Tibial artery (tissue), 4 donors: ENCODE measurements at regions not wholly inside any gene's neighbourhood (a gene's known extent, or its start where the extent isn't known, plus 50 kb on each side); places are given as distances from the start of the nearest gene placed in this dataset.

Source experiments
- DNase-seq, 2 donors: peaks; one replicate each; pipeline ENCODE4 v3.0.0-alpha.2; 2019
- H3K27ac ChIP-seq, 2 donors: fragments of 200-600 bp; sonication (generic) in 1 of 2; 1 replicate in 1 of 2; 2 replicates in 1 of 2; pipeline ENCODE4 v1.5.1; 2018 to 2019; ENCODE audit warnings: mild to moderate bottlenecking in 1 of 2
- H3K27me3 ChIP-seq, 2 donors: fragments of 200-600 bp; sonication (generic) in 1 of 2; one replicate each; pipeline versions ENCODE4 v1.5.1 to v1.6.0; 2016 to 2019
- H3K36me3 ChIP-seq, 3 donors: fragments of 200-600 bp; sonication (generic) in 2 of 3; one replicate each; pipeline ENCODE4 v1.5.1; 2016 to 2019; ENCODE audit warnings: mild to moderate bottlenecking in 2 of 3
- H3K4me1 ChIP-seq, 4 donors: fragments of 200-600 bp; sonication (generic) in 2 of 4; 1 replicate in 3 of 4; 2 replicates in 1 of 4; pipeline ENCODE4 v1.5.1; 2016 to 2019
- H3K4me3 ChIP-seq, 2 donors: fragments of 200-600 bp; sonication (generic) in 1 of 2; 1 replicate in 1 of 2; 2 replicates in 1 of 2; pipeline ENCODE4 v1.5.1; 2018 to 2019; ENCODE audit warnings: mild to moderate bottlenecking in 2 of 2
- H3K9me3 ChIP-seq, 3 donors: fragments of 200-600 bp; sonication (generic) in 1 of 3; one replicate each; pipeline ENCODE4 v1.5.1; 2016 to 2019
- intact Hi-C: fragments of 100-400 bp; cut with DNase I; formaldehyde crosslinking; loops from one replicate; pipeline ENCODE4 v1.15.0; 2023; ENCODE audit warnings: low total_unique reads
- TF ChIP-seq, protein P1 (sequence below), 2 experiments: fragments of 200-600 bp in 1 of 2; fragments of 450-650 bp in 1 of 2; IDR thresholded peaks; one replicate each; pipeline ENCODE4 v1.5.1; 2017 to 2019; ENCODE audit warnings: antibody characterized with exemption in 2 of 2, mild to moderate bottlenecking in 1 of 2, moderate library complexity in 1 of 2

DNA sequence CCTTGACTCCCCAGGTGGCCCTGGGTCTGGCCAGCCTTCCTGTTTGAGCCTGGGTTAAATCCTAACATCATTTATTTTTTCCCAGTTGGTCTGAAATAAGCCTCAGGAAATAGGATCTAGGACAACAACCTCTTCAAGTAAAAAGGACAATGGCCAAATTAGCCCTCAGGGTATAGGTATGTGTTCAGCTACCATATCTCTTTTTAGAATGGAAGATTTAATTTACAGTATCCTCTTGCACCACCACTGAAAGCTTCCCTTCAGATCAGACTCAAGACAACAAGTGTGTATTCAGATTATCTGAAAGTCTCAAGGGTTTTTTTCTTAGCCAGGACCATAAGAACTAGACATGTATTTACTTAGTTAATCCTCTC, 61.6 kb upstream of the CXCR4 start:
- Histone ChIP-seq H3K9me3 (no peaks in the 10 kb centered on the region), H3K27ac (no peak overlapping the region), H3K27me3 (no peaks in the 10 kb centered on the region), H3K4me1 (no peaks in the 10 kb centered on the region), H3K36me3 (no peaks in the 10 kb centered on the region), H3K4me3 (no peak overlapping the region)
- TF ChIP-seq, protein P1, sequence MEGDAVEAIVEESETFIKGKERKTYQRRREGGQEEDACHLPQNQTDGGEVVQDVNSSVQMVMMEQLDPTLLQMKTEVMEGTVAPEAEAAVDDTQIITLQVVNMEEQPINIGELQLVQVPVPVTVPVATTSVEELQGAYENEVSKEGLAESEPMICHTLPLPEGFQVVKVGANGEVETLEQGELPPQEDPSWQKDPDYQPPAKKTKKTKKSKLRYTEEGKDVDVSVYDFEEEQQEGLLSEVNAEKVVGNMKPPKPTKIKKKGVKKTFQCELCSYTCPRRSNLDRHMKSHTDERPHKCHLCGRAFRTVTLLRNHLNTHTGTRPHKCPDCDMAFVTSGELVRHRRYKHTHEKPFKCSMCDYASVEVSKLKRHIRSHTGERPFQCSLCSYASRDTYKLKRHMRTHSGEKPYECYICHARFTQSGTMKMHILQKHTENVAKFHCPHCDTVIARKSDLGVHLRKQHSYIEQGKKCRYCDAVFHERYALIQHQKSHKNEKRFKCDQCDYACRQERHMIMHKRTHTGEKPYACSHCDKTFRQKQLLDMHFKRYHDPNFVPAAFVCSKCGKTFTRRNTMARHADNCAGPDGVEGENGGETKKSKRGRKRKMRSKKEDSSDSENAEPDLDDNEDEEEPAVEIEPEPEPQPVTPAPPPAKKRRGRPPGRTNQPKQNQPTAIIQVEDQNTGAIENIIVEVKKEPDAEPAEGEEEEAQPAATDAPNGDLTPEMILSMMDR (IDR thresholded peaks at IDR 0.05): no peak
- no peak for DNase-seq
- intact Hi-C loops: no loop called here

DNA sequence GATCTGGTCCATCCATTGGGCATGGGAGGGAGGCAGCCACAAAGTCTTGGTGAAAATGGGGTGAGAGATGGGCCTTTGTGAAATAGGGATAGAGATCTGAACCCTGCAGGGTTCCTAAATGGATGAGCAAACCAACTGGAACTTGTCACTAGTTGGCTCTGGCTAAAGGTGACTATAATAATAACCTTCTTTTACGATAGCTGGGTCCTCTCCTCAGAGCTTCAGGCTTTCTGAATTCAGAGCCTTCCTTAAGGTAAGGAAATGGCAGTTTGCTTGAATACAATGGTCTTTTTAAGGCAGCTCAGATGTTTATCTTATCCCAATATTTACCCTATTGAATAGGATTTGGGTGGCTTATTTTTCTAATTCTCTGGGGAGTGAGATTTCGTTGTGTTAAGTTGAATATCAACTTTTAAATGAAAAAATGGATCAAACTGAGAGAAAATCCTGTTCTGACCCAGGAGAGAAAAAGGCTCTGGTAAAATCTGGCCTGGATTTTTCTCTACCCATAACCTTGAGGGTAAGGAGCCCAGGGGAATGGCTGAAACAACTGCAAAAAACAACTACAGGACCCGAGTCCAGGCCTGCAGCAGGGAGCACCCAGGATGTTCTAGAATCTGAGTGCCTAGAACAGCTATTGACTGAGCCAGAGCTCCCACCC, 61.1 kb upstream of the CXCR4 start:
- DNase-seq: no peak
- TF ChIP-seq, protein P1 (IDR thresholded peaks at IDR 0.05): no peak
- intact Hi-C loops: no loop called here
- Histone ChIP-seq H3K9me3 (no peaks in the 10 kb centered on the region), H3K36me3 (no peaks in the 10 kb centered on the region), H3K27ac (no peak overlapping the region), H3K27me3 (no peaks in the 10 kb centered on the region), H3K4me3 (no peak overlapping the region), H3K4me1 (no peaks in the 10 kb centered on the region)

DNA sequence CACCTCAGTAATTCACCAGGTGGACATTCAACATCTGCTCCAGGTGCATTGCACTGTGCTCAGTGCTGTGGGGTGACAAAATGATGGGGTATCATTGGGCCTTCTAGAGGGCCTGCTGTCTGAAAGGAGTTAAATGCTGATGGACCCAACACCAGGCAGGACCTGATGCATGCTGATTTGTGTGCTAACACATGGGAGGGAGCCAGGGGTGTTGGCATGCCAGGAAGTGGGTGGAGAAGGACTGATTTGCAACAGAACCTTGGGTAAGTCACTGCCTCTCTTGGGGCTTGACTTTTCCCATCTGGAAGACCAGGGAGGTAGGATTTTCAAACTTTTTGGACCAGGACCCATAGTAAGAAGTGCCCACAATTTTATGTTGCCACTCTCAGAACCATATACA, 57.9 kb upstream of the CXCR4 start:
- no peak overlapping the region for H3K4me3 ChIP-seq
- DNase-seq: no peak
- H3K27ac ChIP-seq: no peak overlapping the region
- no peaks in the 10 kb centered on the region for H3K36me3 ChIP-seq
- TF ChIP-seq, protein P1 (IDR thresholded peaks at IDR 0.05): no peak
- H3K4me1 ChIP-seq: no peaks in the 10 kb centered on the region
- intact Hi-C loops: no loop called here
- H3K27me3 ChIP-seq: no peaks in the 10 kb centered on the region
- no peaks in the 10 kb centered on the region for H3K9me3 ChIP-seq

DNA sequence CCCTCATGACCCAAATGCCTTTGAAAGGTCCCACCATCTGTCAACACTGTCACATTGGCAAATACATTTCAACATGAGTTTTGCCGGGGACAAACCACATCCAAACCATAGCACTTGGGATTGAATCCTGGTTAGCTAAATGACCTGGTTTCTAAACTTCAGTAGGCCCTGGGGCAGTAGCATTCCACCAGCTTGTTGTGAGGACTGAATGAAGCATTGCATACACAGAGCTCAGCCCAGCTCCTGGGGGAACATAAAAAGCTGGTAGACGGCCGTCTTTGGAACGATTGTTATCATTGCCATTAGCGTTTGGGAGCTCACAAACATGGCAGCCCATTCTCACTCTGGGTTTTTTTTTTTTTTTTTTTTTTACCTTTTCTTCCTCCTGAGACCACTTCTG, 57.5 kb upstream of the CXCR4 start:
- TF ChIP-seq, protein P1 (IDR thresholded peaks at IDR 0.05): no peak
- no peaks in the 10 kb centered on the region for H3K27me3 ChIP-seq
- intact Hi-C loops: no loop called here
- no peak overlapping the region for H3K4me3 ChIP-seq
- H3K9me3 ChIP-seq: no peaks in the 10 kb centered on the region
- H3K36me3 ChIP-seq: no peaks in the 10 kb centered on the region
- no peak overlapping the region for H3K27ac ChIP-seq
- no peaks in the 10 kb centered on the region for H3K4me1 ChIP-seq
- no peak for DNase-seq

DNA sequence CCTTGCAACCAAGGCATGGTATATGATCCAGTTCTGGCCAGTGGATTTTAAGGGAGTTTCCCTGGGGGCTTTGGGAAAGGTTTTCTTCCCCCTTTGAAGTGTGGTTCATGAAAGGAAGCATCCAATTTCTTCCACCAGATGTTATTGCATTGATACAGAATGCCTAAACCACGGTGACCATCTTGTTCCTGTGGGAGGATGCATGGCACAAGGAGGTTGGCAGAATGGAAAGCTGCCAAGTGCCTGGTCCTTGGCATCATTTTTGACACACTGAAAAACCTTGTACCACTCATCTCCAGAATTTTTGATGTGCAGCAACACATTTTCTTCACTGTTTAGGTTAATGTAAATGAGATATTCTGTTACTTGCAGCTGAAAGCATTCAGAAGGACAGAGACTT, 55.2 kb upstream of the CXCR4 start:
- H3K36me3 ChIP-seq: no peaks in the 10 kb centered on the region
- intact Hi-C loops: no loop called here
- H3K9me3 ChIP-seq: no peaks in the 10 kb centered on the region
- no peak overlapping the region for H3K4me3 ChIP-seq
- DNase-seq: no peak
- H3K27ac ChIP-seq: no peak overlapping the region
- no peaks in the 10 kb centered on the region for H3K27me3 ChIP-seq
- H3K4me1 ChIP-seq: no peaks in the 10 kb centered on the region
- TF ChIP-seq, protein P1 (IDR thresholded peaks at IDR 0.05): no peak

DNA sequence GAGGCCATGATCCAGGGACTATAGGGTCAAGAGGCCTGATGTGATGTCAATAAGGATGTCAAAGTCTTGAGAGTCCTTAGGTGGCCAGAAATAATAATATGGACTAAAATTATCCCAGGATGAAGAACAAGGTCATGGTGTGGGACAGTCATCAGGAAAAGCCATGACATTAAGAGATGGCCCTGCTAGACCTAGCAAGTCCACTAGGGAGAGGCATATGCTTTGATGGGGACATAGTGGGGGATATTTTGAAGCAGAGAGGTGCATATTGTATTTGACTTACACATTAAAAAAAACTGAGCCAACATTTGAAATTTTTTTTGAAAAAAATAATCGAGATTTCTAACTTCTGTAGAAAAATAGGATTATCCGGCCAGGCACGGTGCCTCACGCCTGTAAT, 53.3 kb upstream of the CXCR4 start:
- TF ChIP-seq, protein P1 (IDR thresholded peaks at IDR 0.05): no peak
- Histone ChIP-seq H3K4me1 (no peaks in the 10 kb centered on the region), H3K27me3 (peaks cover 0 to 6% of the 10 kb centered on the region in 2 donors), H3K4me3 (no peak overlapping the region), H3K36me3 (no peaks in the 10 kb centered on the region), H3K27ac (no peak overlapping the region), H3K9me3 (no peaks in the 10 kb centered on the region)
- no peak for DNase-seq
- intact Hi-C loops: no loop called here
